ENCODE measurements at regions not wholly inside any gene's neighbourhood (a gene's known extent, or its start where the extent isn't known, plus 50 kb on each side); places are given as distances from the start of the nearest gene placed in this dataset.

GRCh38 chr2:13495051-13495450, 778.3 kb downstream of the TRIB2 start:
- Histone ChIP-seq H3K4me3 (no peak overlapping the region), H3K27me3 (no peaks in the 10 kb centered on the region), H3K36me3 (no peaks in the 10 kb centered on the region), H3K9me3 (no peaks in the 10 kb centered on the region), H3K4me1 (no peaks in the 10 kb centered on the region), H3K27ac (no peak overlapping the region)
- WGBS, 2 donors (ENCODE audit: low coverage in 1 of 2): 79 to 87% methylated on average over 2 of the region's 2 CpGs
- in situ Hi-C loops (cut with MboI; ENCODE audit: low pct_ligation_motif_present in 1 of 4, low pct_unique_long_range_greater_than_20kb in 1 of 4, low sequenced_read_pairs in 3 of 4): no loop called here
- TF ChIP-seq POLR2AphosphoS5 (IDR thresholded peaks at IDR 0.05) (no peak), POLR2A (IDR thresholded peaks at IDR 0.05) (no peak), EP300 (IDR thresholded peaks at IDR 0.05; ENCODE audit: low read depth) (no peak)
- TF ChIP-seq, protein P1, sequence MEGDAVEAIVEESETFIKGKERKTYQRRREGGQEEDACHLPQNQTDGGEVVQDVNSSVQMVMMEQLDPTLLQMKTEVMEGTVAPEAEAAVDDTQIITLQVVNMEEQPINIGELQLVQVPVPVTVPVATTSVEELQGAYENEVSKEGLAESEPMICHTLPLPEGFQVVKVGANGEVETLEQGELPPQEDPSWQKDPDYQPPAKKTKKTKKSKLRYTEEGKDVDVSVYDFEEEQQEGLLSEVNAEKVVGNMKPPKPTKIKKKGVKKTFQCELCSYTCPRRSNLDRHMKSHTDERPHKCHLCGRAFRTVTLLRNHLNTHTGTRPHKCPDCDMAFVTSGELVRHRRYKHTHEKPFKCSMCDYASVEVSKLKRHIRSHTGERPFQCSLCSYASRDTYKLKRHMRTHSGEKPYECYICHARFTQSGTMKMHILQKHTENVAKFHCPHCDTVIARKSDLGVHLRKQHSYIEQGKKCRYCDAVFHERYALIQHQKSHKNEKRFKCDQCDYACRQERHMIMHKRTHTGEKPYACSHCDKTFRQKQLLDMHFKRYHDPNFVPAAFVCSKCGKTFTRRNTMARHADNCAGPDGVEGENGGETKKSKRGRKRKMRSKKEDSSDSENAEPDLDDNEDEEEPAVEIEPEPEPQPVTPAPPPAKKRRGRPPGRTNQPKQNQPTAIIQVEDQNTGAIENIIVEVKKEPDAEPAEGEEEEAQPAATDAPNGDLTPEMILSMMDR (IDR thresholded peaks at IDR 0.05): no peak
- intact Hi-C loops (cut with DNase I; ENCODE audit: low total_unique reads): no loop called here
- DNase-seq: no peak

GRCh38 chr2:13504808-13505207, 788.1 kb downstream of the TRIB2 start:
- H3K36me3 ChIP-seq: no peaks in the 10 kb centered on the region
- in situ Hi-C loops (cut with MboI; ENCODE audit: low pct_ligation_motif_present in 1 of 4, low pct_unique_long_range_greater_than_20kb in 1 of 4, low sequenced_read_pairs in 3 of 4): no loop called here
- no peaks in the 10 kb centered on the region for H3K4me1 ChIP-seq
- H3K9me3 ChIP-seq: no peaks in the 10 kb centered on the region
- TF ChIP-seq, protein P1 (IDR thresholded peaks at IDR 0.05): no peak
- TF ChIP-seq POLR2AphosphoS5 (IDR thresholded peaks at IDR 0.05) (no peak), POLR2A (IDR thresholded peaks at IDR 0.05) (no peak), EP300 (IDR thresholded peaks at IDR 0.05; ENCODE audit: low read depth) (no peak)
- no peak overlapping the region for H3K27ac ChIP-seq
- H3K4me3 ChIP-seq: no peak overlapping the region
- intact Hi-C loops (cut with DNase I; ENCODE audit: low total_unique reads): no loop called here
- WGBS, 2 donors (ENCODE audit: low coverage in 1 of 2): 50 to 62% methylated on average over 1 of the region's 1 CpG
- DNase-seq: no peak
- no peaks in the 10 kb centered on the region for H3K27me3 ChIP-seq

- intact Hi-C loops (cut with DNase I; ENCODE audit: low total_unique reads) (no loop called here), in situ Hi-C loops (cut with MboI; ENCODE audit: low pct_ligation_motif_present in 1 of 4, low pct_unique_long_range_greater_than_20kb in 1 of 4, low sequenced_read_pairs in 3 of 4) (no loop called here)
- no peaks in the 10 kb centered on the region for H3K36me3 ChIP-seq
- TF ChIP-seq POLR2AphosphoS5 (IDR thresholded peaks at IDR 0.05) (no peak), EP300 (IDR thresholded peaks at IDR 0.05; ENCODE audit: low read depth) (no peak), POLR2A (IDR thresholded peaks at IDR 0.05) (no peak)
- TF ChIP-seq, protein P1 (IDR thresholded peaks at IDR 0.05): no peak
- H3K27me3 ChIP-seq: no peaks in the 10 kb centered on the region
- DNase-seq: no peak
- WGBS, 2 donors (ENCODE audit: low coverage in 1 of 2): 84 to 86% methylated on average over 1 of the region's 1 CpG
- H3K9me3 ChIP-seq: no peaks in the 10 kb centered on the region
- H3K4me1 ChIP-seq: no peaks in the 10 kb centered on the region
- no peak overlapping the region for H3K4me3 ChIP-seq
- H3K27ac ChIP-seq: no peak overlapping the region
Observed at GRCh38 chr2:13508671-13509070, 791.9 kb downstream of the TRIB2 start.

DNA sequence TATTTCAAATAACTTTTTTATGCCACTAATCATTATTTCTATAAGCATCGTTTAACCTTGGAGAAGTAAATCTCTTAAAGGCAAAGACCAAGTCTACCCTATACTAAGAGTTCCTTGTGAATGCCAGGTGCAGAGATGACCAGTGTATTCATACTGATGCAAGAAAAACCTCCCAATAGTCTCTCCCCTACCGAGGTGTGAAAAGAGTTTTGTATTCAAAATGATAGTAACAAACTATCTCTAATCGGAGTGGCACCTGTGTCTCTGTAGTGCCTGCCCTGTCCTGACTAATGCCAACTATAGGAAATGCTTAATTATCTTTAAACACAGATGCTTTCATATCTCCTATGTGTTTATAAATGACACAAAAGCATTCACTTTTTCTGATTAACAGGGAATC, 798.5 kb downstream of the TRIB2 start:
- TF ChIP-seq EP300 (IDR thresholded peaks at IDR 0.05; ENCODE audit: low read depth) (no peak), POLR2A (IDR thresholded peaks at IDR 0.05) (no peak), POLR2AphosphoS5 (IDR thresholded peaks at IDR 0.05) (no peak)
- TF ChIP-seq, protein P1 (IDR thresholded peaks at IDR 0.05): no peak
- WGBS, 2 donors (ENCODE audit: low coverage in 1 of 2): 79 to 84% methylated on average over 3 of the region's 3 CpGs
- no peaks in the 10 kb centered on the region for H3K27me3 ChIP-seq
- H3K9me3 ChIP-seq: no peaks in the 10 kb centered on the region
- H3K4me1 ChIP-seq: no peaks in the 10 kb centered on the region
- no peak overlapping the region for H3K27ac ChIP-seq
- in situ Hi-C loops (cut with MboI; ENCODE audit: low pct_ligation_motif_present in 1 of 4, low pct_unique_long_range_greater_than_20kb in 1 of 4, low sequenced_read_pairs in 3 of 4): no loop called here
- no peak for DNase-seq
- no peaks in the 10 kb centered on the region for H3K36me3 ChIP-seq
- intact Hi-C loops (cut with DNase I; ENCODE audit: low total_unique reads): no loop called here
- no peak overlapping the region for H3K4me3 ChIP-seq
